ENCODE measurements at regions not wholly inside any gene's neighbourhood (a gene's known extent, or its start where the extent isn't known, plus 50 kb on each side); places are given as distances from the start of the nearest gene placed in this dataset.

GRCh38 chr2:55995211-55995610 lies 71.6 kb upstream of the EFEMP1 start:
- TF ChIP-seq EZH2 (IDR thresholded peaks at IDR 0.05) (no peak), CTCF (IDR thresholded peaks at IDR 0.05) (no peak), EZH2phosphoT487 (IDR thresholded peaks at IDR 0.05) (no peak)
